CD1c-positive myeloid dendritic cell (primary cell): ENCODE measurements at regions not wholly inside any gene's neighbourhood (a gene's known extent, or its start where the extent isn't known, plus 50 kb on each side); places are given as distances from the start of the nearest gene placed in this dataset.
"Not testable (repeated sequence)": the region's sequence is repeated elsewhere in the genome, so short reads cannot be mapped to it uniquely, and the experiment has no call there.

Experiments
- DNase-seq: peaks from one replicate; pipeline ENCODE4 v3.0.0-alpha.2; 2016; ENCODE audit errors: extremely low spot score

GRCh38 chr10:22824984-22825383 lies 102.9 kb upstream of the ARMC3 start:
- no peak for DNase-seq

GRCh38 chr10:22824520-22824919 lies 103.3 kb upstream of the ARMC3 start:
- DNase-seq = no peak

- DNase-seq = no peak
Measured at GRCh38 chr10:22823109-22823508, 104.7 kb upstream of the ARMC3 start.

GRCh38 chr10:22821921-22822320 lies 105.9 kb upstream of the ARMC3 start:
- not testable (repeated sequence) for DNase-seq

GRCh38 chr10:22821501-22821900 lies 106.4 kb upstream of the ARMC3 start:
- no peak for DNase-seq

GRCh38 chr10:22816298-22816653 lies 101.9 kb upstream of the PIP4K2A start:
- peak; percentile 48 for DNase-seq

GRCh38 chr10:22810643-22811465 lies 96.5 kb upstream of the PIP4K2A start:
- no peak for DNase-seq

- no peak for DNase-seq
Measured at GRCh38 chr10:22807238-22807637, 92.9 kb upstream of the PIP4K2A start.

- DNase-seq = no peak
Measured at GRCh38 chr10:22805304-22805703, 90.9 kb upstream of the PIP4K2A start.

- no peak for DNase-seq
Measured at GRCh38 chr10:22803261-22803885, 89.0 kb upstream of the PIP4K2A start.

- no peak for DNase-seq
Measured at GRCh38 chr10:22801785-22802184, 87.4 kb upstream of the PIP4K2A start.

- DNase-seq = not testable (repeated sequence)
Measured at GRCh38 chr10:22797796-22798195, 83.4 kb upstream of the PIP4K2A start.

- no peak for DNase-seq
Measured at GRCh38 chr10:22795546-22795945, 81.2 kb upstream of the PIP4K2A start.

- no peak for DNase-seq
Measured at GRCh38 chr10:22792161-22792560, 77.8 kb upstream of the PIP4K2A start.

- no peak for DNase-seq
Measured at GRCh38 chr10:22791665-22792064, 77.3 kb upstream of the PIP4K2A start.

- no peak for DNase-seq
Measured at GRCh38 chr10:22784668-22785067, 70.3 kb upstream of the PIP4K2A start.

- no peak for DNase-seq
Measured at GRCh38 chr10:22783807-22784206, 69.4 kb upstream of the PIP4K2A start.

- no peak for DNase-seq
Measured at GRCh38 chr10:22780474-22780885, 66.1 kb upstream of the PIP4K2A start.

GRCh38 chr10:22779331-22780019 lies 65.1 kb upstream of the PIP4K2A start:
- no peak for DNase-seq

GRCh38 chr10:22774102-22774501 lies 59.7 kb upstream of the PIP4K2A start:
- no peak for DNase-seq

GRCh38 chr10:22771631-22772030 lies 57.3 kb upstream of the PIP4K2A start:
- DNase-seq = not testable (repeated sequence)

GRCh38 chr10:22770270-22770669 lies 55.9 kb upstream of the PIP4K2A start:
- DNase-seq = no peak

- no peak for DNase-seq
Measured at GRCh38 chr10:22767859-22768258, 53.5 kb upstream of the PIP4K2A start.
